Activated naive CD4-positive, alpha-beta T cell treated with anti-CD3 and anti-CD28 coated beads for 36 hours (primary cell): ENCODE measurements at regions not wholly inside any gene's neighbourhood (a gene's known extent, or its start where the extent isn't known, plus 50 kb on each side); places are given as distances from the start of the nearest gene placed in this dataset.
"Not testable (repeated sequence)": the region's sequence is repeated elsewhere in the genome, so short reads cannot be mapped to it uniquely, and the experiment has no call there.

Experiments used
- CTCF ChIA-PET: fragments of 350-600 bp; sonication (Branson Sonifier 250); formaldehyde crosslinking; loops from one replicate; lab custom pipeline; 2021; ENCODE audit warnings: antibody characterized with exemption; lab: Charles Lee
- DNase-seq: peaks from one replicate; pipeline ENCODE4 v3.0.0-alpha.2; 2020
- H3K27ac Mint-ChIP-seq: one replicate; pipeline ENCODE4 v1.8.0; 2021; ENCODE audit warnings: mild to moderate bottlenecking, mixed read lengths
- H3K27me3 Mint-ChIP-seq: one replicate; pipeline ENCODE4 v1.8.0; 2021; ENCODE audit warnings: low read depth, mixed read lengths
- H3K36me3 Mint-ChIP-seq: one replicate; pipeline ENCODE4 v1.8.0; 2021; ENCODE audit warnings: low read depth, mixed read lengths
- H3K4me1 Mint-ChIP-seq: one replicate; pipeline ENCODE4 v1.8.0; 2021; ENCODE audit warnings: low read depth, mixed read lengths
- H3K4me3 Mint-ChIP-seq: one replicate; pipeline ENCODE4 v1.8.0; 2021; ENCODE audit warnings: mild to moderate bottlenecking, moderate library complexity, mixed read lengths
- H3K9me3 Mint-ChIP-seq: one replicate; pipeline ENCODE4 v1.8.0; 2021; ENCODE audit warnings: mixed read lengths
- intact Hi-C: fragments of 100-400 bp; cut with micrococcal nuclease; formaldehyde crosslinking; loops from one replicate; pipeline ENCODE4 v1.15.1; 2023

DNA sequence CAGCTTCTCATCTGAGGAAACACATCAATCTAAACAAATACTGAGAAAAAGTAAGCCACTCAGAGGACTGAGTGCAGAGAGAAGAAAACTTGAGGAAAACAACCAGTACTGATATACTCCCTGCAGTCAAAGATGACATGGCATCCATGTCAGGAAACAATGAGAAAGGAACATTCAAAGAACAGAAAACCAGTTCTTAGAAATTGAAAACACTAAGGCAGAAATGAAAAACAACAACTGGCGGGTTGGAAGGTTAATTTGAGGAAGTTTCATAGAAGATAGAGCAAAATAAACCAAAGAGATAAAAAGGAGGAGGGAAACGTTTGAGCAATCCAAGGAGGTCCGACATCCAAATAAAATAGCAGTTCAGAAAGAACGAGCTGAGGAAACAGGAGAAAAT, 475.2 kb downstream of the HINT1 start:
- H3K4me1 Mint-ChIP-seq: no peaks in the 10 kb centered on the region
- CTCF ChIA-PET: no interaction called here
- H3K27me3 Mint-ChIP-seq: peaks cover 16% of the 10 kb centered on the region
- DNase-seq: no peak
- H3K36me3 Mint-ChIP-seq: no peaks in the 10 kb centered on the region
- H3K9me3 Mint-ChIP-seq: no peaks in the 10 kb centered on the region
- no peak overlapping the region for H3K27ac Mint-ChIP-seq
- intact Hi-C loops: no loop called here
- H3K4me3 Mint-ChIP-seq: no peak overlapping the region

DNA sequence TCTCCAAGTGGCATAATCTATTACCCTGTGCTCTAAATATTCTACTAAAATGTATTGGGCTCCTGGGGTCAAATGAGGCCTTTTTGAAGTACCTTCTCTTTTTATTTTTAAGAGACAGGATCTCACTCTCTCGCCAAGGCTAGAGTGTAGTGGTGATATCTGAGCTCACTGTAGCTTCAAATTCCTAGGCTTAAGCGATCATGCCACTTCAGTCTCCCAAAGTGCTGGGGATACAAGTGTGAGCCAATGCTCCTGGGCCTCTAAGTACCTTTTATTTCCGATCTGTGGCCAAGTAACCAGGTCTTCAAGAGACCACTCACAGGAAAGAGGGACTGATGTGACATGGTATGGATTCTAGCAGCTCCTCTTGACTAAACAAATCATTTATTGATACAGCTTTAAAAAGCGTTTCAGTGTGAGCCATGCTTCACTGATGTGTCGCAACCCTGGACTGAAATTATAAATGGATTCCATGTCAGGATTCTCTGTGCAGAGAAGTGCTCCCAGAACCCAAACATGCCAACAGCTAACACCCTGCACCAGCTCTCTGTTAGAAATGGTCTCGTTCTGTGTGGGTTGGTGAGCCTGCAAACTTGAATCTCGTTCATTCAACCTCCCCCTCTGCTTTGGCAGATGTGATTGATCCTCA, 477.8 kb downstream of the HINT1 start:
- Mint-ChIP-seq H3K9me3 (no peaks in the 10 kb centered on the region), H3K4me1 (no peaks in the 10 kb centered on the region), H3K27ac (no peak overlapping the region), H3K27me3 (peaks cover 16% of the 10 kb centered on the region), H3K36me3 (no peaks in the 10 kb centered on the region), H3K4me3 (no peak overlapping the region)
- DNase-seq: no peak
- intact Hi-C loops: no loop called here
- CTCF ChIA-PET: no interaction called here

DNA sequence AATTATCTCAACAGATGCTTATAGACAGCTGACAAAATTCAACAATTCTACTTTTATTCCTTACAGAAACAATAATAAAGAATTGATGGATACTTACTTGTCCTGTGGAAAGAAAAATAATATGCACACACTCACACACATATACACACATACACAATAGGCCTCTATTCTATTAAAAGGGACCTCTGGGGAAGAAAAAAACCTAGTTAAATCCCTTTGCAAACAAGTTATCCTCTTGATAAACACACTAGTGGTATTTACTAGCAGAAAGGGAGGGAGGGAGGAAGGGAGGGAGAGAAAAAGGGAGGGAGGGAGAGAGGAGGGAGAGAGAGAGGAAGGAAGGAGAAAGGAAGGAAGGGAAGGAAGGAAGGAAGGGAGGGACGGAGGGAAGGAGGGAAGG, 486.4 kb downstream of the HINT1 start:
- CTCF ChIA-PET: no interaction called here
- Mint-ChIP-seq H3K4me3 (no peak overlapping the region), H3K36me3 (no peaks in the 10 kb centered on the region), H3K27ac (no peak overlapping the region), H3K4me1 (no peaks in the 10 kb centered on the region), H3K27me3 (peaks cover 18% of the 10 kb centered on the region), H3K9me3 (no peaks in the 10 kb centered on the region)
- no peak for DNase-seq
- intact Hi-C loops: no loop called here

DNA sequence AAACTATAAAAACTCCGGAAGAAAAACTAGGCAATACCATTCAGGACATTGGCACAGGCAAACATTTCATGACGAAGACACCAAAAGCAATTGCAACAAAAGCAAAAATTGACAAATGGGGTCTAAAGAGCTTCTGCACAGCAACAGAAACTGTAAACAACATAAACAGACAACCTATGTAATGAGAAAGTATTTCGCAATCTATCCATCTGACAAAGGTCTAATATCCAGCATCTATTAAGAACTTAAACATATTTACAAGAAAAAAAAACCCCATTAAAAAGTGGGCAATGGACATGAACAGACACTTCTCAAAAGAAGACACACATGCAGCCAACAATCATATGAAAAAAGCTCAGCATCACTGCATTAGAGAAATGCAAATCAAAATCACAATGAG, 498.6 kb downstream of the HINT1 start:
- intact Hi-C loops: no loop called here
- H3K36me3 Mint-ChIP-seq: no peaks in the 10 kb centered on the region
- CTCF ChIA-PET: interaction anchor here (0.6 kb wide), 1 partner anchor 445 kb away, joined by 3 read pairs; no protein-coding TSS in a partner anchor

DNA sequence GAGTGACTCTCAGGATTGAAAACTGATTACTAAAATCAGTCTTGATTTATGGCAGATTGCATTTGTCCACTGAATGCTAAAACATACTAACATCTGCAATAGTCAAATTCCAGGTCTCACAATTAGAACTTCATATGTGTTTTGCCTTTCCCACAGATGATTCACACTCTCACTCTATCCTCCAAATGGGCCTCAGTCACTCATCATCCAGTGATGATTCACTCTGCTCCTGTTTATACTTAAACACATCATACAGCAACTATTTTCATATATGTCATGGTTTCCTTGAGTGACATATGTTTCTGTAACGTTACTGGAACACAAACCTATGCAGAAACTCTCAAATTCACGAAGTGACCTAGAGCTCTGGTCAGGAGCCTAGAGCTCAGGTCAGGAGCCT, 512.9 kb downstream of the HINT1 start:
- Mint-ChIP-seq H3K4me1 (peaks cover 4% of the 10 kb centered on the region), H3K4me3 (no peak overlapping the region), H3K27me3 (peaks cover 4% of the 10 kb centered on the region), H3K36me3 (no peaks in the 10 kb centered on the region), H3K9me3 (no peaks in the 10 kb centered on the region), H3K27ac (no peak overlapping the region)
- CTCF ChIA-PET: no interaction called here
- DNase-seq: peak; percentile 6
- intact Hi-C loops: no loop called here

More for the DNA sequence above, 498.6 kb downstream of the HINT1 start:
- no peak for DNase-seq
- H3K27ac Mint-ChIP-seq: no peak overlapping the region
- H3K27me3 Mint-ChIP-seq: peaks cover 10% of the 10 kb centered on the region
- H3K4me3 Mint-ChIP-seq: no peak overlapping the region
- no peaks in the 10 kb centered on the region for H3K9me3 Mint-ChIP-seq
- H3K4me1 Mint-ChIP-seq: no peaks in the 10 kb centered on the region

DNA sequence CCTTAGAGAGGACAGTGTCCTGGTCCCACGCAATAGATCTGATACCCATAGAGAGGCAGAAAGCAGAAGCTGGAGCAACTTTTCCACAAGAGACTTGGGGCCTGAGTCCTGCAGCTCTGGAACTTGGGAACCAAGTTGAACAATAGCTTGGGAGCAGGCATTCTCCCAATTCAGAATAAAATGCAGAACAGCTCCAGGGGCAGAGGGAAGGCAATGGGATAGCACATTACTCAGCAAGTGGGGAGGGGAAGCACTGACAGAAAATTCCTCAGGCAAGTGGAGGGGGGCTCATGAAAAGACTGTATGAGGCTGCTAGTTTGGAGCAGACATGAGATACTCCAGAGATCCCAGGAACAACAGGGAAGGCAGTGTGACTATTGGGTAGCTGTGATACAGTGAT, 513.6 kb downstream of the HINT1 start:
- CTCF ChIA-PET: interaction anchor here (0.6 kb wide), 1 partner anchor 254 kb away, joined by 3 read pairs; no protein-coding TSS in a partner anchor
- intact Hi-C loops: no loop called here
- peaks cover 4% of the 10 kb centered on the region for H3K4me1 Mint-ChIP-seq
- no peaks in the 10 kb centered on the region for H3K36me3 Mint-ChIP-seq
- H3K9me3 Mint-ChIP-seq: no peaks in the 10 kb centered on the region
- no peak for DNase-seq
- H3K27me3 Mint-ChIP-seq: peaks cover 7% of the 10 kb centered on the region
- no peak overlapping the region for H3K4me3 Mint-ChIP-seq
- no peak overlapping the region for H3K27ac Mint-ChIP-seq

DNA sequence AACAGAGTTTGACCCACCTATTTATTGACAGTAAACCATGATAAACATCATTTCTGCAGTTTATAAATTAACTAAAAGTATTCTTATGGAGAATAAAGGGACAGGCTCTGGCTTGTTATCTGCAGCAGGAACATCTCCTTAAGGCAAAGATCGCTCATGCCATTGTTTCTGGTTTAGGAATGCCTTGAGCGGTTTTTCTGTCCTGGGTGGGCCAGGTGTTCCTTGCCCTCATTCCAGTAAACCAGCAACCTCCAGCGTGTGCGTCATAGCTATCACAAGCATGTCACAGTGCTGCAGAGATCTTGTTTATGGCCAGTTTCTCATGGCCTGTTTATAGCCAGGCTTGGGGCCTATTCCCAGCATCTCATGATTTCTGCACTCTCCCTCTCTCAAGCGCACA, 521.7 kb downstream of the HINT1 start:
- Mint-ChIP-seq H3K36me3 (no peaks in the 10 kb centered on the region), H3K27me3 (peaks cover 3% of the 10 kb centered on the region), H3K4me3 (no peak overlapping the region), H3K4me1 (no peaks in the 10 kb centered on the region), H3K9me3 (peaks cover 4% of the 10 kb centered on the region), H3K27ac (no peak overlapping the region)
- intact Hi-C loops: no loop called here
- CTCF ChIA-PET: no interaction called here
- no peak for DNase-seq

DNA sequence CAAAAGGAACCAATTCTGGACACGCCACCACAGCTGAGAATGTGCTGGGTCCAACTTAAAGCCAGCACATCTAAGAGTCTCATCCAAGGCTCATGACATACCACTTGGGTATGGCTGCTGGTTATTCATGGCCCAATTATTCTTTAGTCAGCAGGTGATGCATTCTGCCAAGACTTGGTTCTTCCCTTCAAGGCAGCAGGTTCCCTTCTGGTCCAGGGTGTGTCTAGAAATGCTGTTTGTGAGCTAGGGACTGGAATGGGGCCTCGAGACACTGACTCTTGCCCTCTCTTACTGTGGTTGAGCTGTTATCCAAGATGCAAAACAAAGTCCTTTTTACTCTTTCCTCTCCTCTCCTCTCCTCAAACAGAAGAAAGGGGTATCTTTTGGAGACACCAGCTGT, 522.6 kb downstream of the HINT1 start:
- Mint-ChIP-seq H3K9me3 (peaks cover 4% of the 10 kb centered on the region), H3K27ac (no peak overlapping the region), H3K27me3 (peaks cover 3% of the 10 kb centered on the region), H3K4me1 (no peaks in the 10 kb centered on the region), H3K36me3 (no peaks in the 10 kb centered on the region), H3K4me3 (no peak overlapping the region)
- DNase-seq: no peak
- CTCF ChIA-PET: no interaction called here
- intact Hi-C loops: no loop called here

DNA sequence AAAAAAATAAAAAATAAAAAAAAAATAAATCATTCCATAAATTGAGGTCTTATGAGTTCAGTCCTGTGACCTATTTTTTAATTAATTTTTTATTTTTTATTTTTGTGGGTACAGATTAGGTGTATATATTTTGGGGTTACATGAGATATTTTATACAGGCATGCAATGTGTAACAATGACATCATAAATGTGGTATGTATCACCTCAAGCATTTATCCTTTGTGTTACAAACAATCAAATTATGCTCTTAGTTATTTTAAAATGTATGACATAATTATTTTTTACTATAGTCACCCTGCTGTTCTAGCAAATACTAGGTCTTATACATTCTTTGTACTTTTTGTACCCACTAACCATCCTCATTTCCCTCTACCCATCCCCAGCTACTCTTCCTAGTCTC, 537.9 kb downstream of the HINT1 start:
- H3K4me3 Mint-ChIP-seq: no peak overlapping the region

DNA sequence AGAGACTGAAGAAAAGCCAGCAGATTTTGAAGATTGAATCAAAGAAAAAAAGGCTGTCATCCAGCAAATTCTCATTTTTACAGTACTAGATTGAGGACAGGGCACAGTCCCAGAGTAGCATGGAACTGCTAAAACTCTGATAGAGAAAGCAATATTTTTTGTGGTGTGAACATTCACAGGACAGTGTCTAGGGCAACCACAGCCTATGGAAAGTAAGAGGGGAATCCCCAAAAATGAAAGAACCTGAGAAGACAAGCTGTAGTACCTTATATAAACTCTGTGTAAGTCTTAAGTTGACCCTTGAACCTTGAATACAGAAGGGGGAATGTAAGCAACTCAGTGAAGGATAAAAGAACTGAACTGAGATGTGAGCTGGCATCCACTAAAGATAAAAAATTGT, 540.3 kb downstream of the HINT1 start:
- peaks cover 3% of the 10 kb centered on the region for H3K9me3 Mint-ChIP-seq
- no peak overlapping the region for H3K27ac Mint-ChIP-seq
- no peaks in the 10 kb centered on the region for H3K27me3 Mint-ChIP-seq
- H3K4me1 Mint-ChIP-seq: no peaks in the 10 kb centered on the region
- no peak for DNase-seq
- no peak overlapping the region for H3K4me3 Mint-ChIP-seq
- CTCF ChIA-PET: no interaction called here
- no peaks in the 10 kb centered on the region for H3K36me3 Mint-ChIP-seq
- intact Hi-C loops: no loop called here

More for the DNA sequence above, 537.9 kb downstream of the HINT1 start:
- H3K4me1 Mint-ChIP-seq: no peaks in the 10 kb centered on the region
- no peak for DNase-seq
- peaks cover 2% of the 10 kb centered on the region for H3K27me3 Mint-ChIP-seq
- no peaks in the 10 kb centered on the region for H3K36me3 Mint-ChIP-seq
- intact Hi-C loops: no loop called here
- H3K9me3 Mint-ChIP-seq: peaks cover 4% of the 10 kb centered on the region
- H3K27ac Mint-ChIP-seq: no peak overlapping the region
- CTCF ChIA-PET: no interaction called here

DNA sequence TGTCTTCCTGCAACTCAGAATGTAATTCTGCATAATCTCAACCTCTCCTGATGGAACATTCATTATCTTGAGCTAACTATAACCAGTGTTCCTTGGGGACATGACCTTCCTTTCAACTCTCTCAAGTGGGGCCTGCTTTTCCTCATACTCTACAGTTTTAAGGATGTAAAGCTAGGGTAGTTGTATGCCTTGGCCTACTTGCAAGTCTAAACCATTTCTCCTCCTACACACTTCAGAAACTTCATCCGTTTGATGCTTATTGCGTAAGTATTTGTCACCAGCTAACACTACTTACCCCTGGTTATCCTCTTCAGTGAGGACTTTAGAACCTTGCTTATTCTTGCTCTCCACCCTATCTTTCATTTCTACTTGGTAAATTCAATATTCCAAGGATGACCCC, 548.9 kb downstream of the HINT1 start:
- H3K4me3 Mint-ChIP-seq: no peak overlapping the region
- H3K4me1 Mint-ChIP-seq: no peaks in the 10 kb centered on the region
- intact Hi-C loops: no loop called here
- no peaks in the 10 kb centered on the region for H3K36me3 Mint-ChIP-seq
- H3K27me3 Mint-ChIP-seq: no peaks in the 10 kb centered on the region
- H3K9me3 Mint-ChIP-seq: peaks cover 4% of the 10 kb centered on the region
- DNase-seq: no peak
- CTCF ChIA-PET: no interaction called here
- H3K27ac Mint-ChIP-seq: no peak overlapping the region

DNA sequence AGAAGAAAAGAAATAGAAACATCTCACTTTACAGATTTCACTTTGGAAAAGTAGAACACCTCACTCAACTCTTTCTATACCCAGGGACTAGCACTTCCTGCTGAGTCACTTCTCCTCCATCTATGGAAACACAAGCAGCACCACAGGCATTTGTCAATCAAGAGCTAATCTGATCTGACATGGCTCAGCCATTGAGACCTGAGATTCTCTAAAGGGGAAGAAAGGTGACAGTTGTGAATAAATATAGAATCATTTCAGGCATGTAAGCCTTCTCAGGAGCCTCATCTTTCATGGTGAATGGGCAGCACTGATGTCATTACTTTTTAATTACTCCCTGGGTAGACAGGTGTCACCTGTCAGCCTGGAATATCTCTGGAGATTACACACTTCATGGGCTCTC, 559.8 kb downstream of the HINT1 start:
- H3K27me3 Mint-ChIP-seq: peaks cover 5% of the 10 kb centered on the region
- no peak for DNase-seq
- CTCF ChIA-PET: no interaction called here
- no peaks in the 10 kb centered on the region for H3K4me1 Mint-ChIP-seq
- H3K4me3 Mint-ChIP-seq: no peak overlapping the region
- no peaks in the 10 kb centered on the region for H3K36me3 Mint-ChIP-seq
- H3K27ac Mint-ChIP-seq: no peak overlapping the region
- intact Hi-C loops: no loop called here
- no peaks in the 10 kb centered on the region for H3K9me3 Mint-ChIP-seq

DNA sequence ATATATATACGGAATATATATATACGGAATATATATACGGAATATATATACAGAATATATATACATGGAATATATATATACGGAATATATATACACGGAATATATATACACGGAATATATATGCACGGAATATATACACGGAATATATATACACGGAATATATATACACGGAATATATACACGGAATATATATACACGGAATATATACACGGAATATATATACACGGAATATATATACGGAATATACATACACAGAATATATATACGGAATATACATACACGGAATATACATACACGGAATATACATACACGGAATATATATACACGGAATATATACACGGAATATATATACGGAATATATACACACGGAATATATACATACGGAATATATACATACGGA, 568.4 kb downstream of the HINT1 start:
- H3K4me1 Mint-ChIP-seq, H3K27me3 Mint-ChIP-seq, CTCF ChIA-PET, intact Hi-C loops, H3K27ac Mint-ChIP-seq, H3K9me3 Mint-ChIP-seq, H3K36me3 Mint-ChIP-seq, DNase-seq, H3K4me3 Mint-ChIP-seq: not testable (repeated sequence)
